Endothelial cell of umbilical vein (primary cell): ENCODE measurements at regions not wholly inside any gene's neighbourhood (a gene's known extent, or its start where the extent isn't known, plus 50 kb on each side); places are given as distances from the start of the nearest gene placed in this dataset.

ENCODE experiments used
- BruUV-seq: library from RNA; stranded (reverse); fragments of 400-500 nt; replicated peaks from 2 replicates; lab custom pipeline; 2021; lab: Mats Ljungman, UMichigan
- CTCF ChIA-PET: fragments of 300-600, 350-600 bp; sonication (Branson Sonifier 250); formaldehyde crosslinking; loops from one replicate; lab custom pipeline; 2021; ENCODE audit warnings: antibody characterized with exemption, inconsistent platforms; lab: Charles Lee
- POLR2A ChIA-PET: fragments of 300-600, 350-600 bp; sonication (Branson Sonifier 250); formaldehyde crosslinking; loops from one replicate; lab custom pipeline; 2021; ENCODE audit warnings: antibody characterized with exemption, inconsistent platforms; lab: Charles Lee
- DNase-seq: peaks from one replicate; pipeline ENCODE4 v3.0.0-alpha.2; 2011; ENCODE audit warnings: low read depth, low spot score
- FAIRE-seq: peaks from 2 replicates; lab custom pipeline; 2011; peaks lifted over from hg19 to GRCh38; lab: Jason Lieb, UNC
- H2AFZ ChIP-seq: 2 replicates; pipeline ENCODE4 v1.6.0; 2012; ENCODE audit warnings: low read depth, low read length, control low read depth, inconsistent platforms
- H3K27ac ChIP-seq: 2 replicates; pipeline ENCODE4 v1.5.1; 2011; ENCODE audit warnings: low read depth, mild to moderate bottlenecking, control low read depth, low read length, moderate library complexity; ENCODE audit not compliant: insufficient read depth
- H3K27me3 ChIP-seq, 2 experiments: 2 replicates each; pipeline versions ENCODE4 v1.6.0 to v1.6.1; 2011; ENCODE audit warnings: low read length in 2 of 2, mixed read lengths in 1 of 2; ENCODE audit not compliant: control insufficient read depth in 2 of 2, insufficient read depth in 2 of 2
- H3K36me3 ChIP-seq, 2 experiments: 2 replicates in 1 of 2; 3 replicates in 1 of 2; pipeline ENCODE4 v1.5.1; 2011; ENCODE audit warnings: low read length in 2 of 2, mild to moderate bottlenecking in 1 of 2, moderate library complexity in 1 of 2; ENCODE audit not compliant: control insufficient read depth in 2 of 2, insufficient read depth in 2 of 2; ENCODE audit errors: extremely low read depth in 1 of 2
- H3K4me1 ChIP-seq: 3 replicates; pipeline ENCODE4 v1.5.1; 2011; ENCODE audit warnings: mild to moderate bottlenecking, low read length; ENCODE audit not compliant: control insufficient read depth, insufficient read depth; ENCODE audit errors: extremely low read depth
- H3K4me2 ChIP-seq: 2 replicates; pipeline ENCODE4 v1.6.1; 2011; ENCODE audit warnings: low read length, control low read depth, mixed read lengths; ENCODE audit not compliant: insufficient read depth
- H3K4me3 ChIP-seq, 3 experiments: fragments of 200-600 bp in 1 of 3; sonication (generic), shearing (Covaris generic) in 1 of 3; replicated peaks in 1 of 3; 2 replicates each; pipeline ENCODE4 v1.5.1; 2011 to 2016; ENCODE audit warnings: control low read depth in 3 of 3, low read length in 3 of 3, mild to moderate bottlenecking in 2 of 3, inconsistent platforms in 1 of 3, low read depth in 1 of 3, moderate library complexity in 1 of 3; ENCODE audit not compliant: insufficient read depth in 1 of 3
- H3K79me2 ChIP-seq: 2 replicates; pipeline ENCODE4 v1.6.0; 2012; ENCODE audit warnings: low read length, inconsistent platforms; ENCODE audit not compliant: control insufficient read depth, insufficient read depth
- H3K9ac ChIP-seq: replicated peaks from 2 replicates; pipeline ENCODE3; 2011; ENCODE audit warnings: low read length, control low read depth; ENCODE audit not compliant: insufficient read depth; ENCODE audit errors: extremely low read depth
- H3K9me1 ChIP-seq: replicated peaks from 3 replicates; pipeline ENCODE4 v1.6.0; 2011; ENCODE audit warnings: mild to moderate bottlenecking, low read length; ENCODE audit not compliant: control insufficient read depth, insufficient read depth; ENCODE audit errors: extremely low read depth
- H3K9me3 ChIP-seq: replicated peaks from 2 replicates; pipeline ENCODE4 v1.5.1; 2012; ENCODE audit warnings: low read length, inconsistent platforms; ENCODE audit not compliant: control insufficient read depth, insufficient read depth
- H4K20me1 ChIP-seq: replicated peaks from 2 replicates; pipeline ENCODE3; 2011; ENCODE audit warnings: mild to moderate bottlenecking, low read length; ENCODE audit not compliant: control insufficient read depth, insufficient read depth; ENCODE audit errors: extremely low read depth
- EZH2 ChIP-seq: IDR thresholded peaks from 2 replicates; pipeline ENCODE4 v1.6.1; 2012; ENCODE audit warnings: borderline replicate concordance, low read depth, mild to moderate bottlenecking, moderate library complexity, low read length, inconsistent platforms; ENCODE audit not compliant: severe bottlenecking
- FOS ChIP-seq: IDR thresholded peaks from 2 replicates; pipeline ENCODE4 v1.6.1; 2011; ENCODE audit warnings: mild to moderate bottlenecking, low read length, moderate library complexity, borderline replicate concordance; ENCODE audit not compliant: insufficient read depth
- GATA2 ChIP-seq: IDR thresholded peaks from 2 replicates; pipeline ENCODE4 v1.7.0; 2011; ENCODE audit warnings: low read depth, mild to moderate bottlenecking, moderate library complexity, mixed read lengths, low read length; ENCODE audit not compliant: insufficient read length, insufficient read depth
- JUN ChIP-seq: IDR thresholded peaks from 2 replicates; pipeline ENCODE4 v1.6.1; 2011; ENCODE audit warnings: borderline replicate concordance, low read depth; ENCODE audit not compliant: insufficient read length, insufficient read depth
- MYC ChIP-seq: IDR thresholded peaks from one replicate; pipeline ENCODE4 v1.6.1; 2011; ENCODE audit warnings: mild to moderate bottlenecking, low read depth, low read length
- POLR2A ChIP-seq: IDR thresholded peaks from 2 replicates; pipeline ENCODE4 v1.6.1; 2012; ENCODE audit warnings: low read depth, mild to moderate bottlenecking, control low read depth, low read length
- POLR2AphosphoS5 ChIP-seq: IDR thresholded peaks from 2 replicates; pipeline ENCODE4 v1.6.1; 2012; ENCODE audit warnings: low read depth, mild to moderate bottlenecking, control low read depth, low read length, moderate library complexity; ENCODE audit not compliant: insufficient read depth
- dilution Hi-C: fragments of 300-500 bp; cut with MboI; formaldehyde crosslinking; loops from one replicate; pipeline ENCODE4 v1.15.0; 2019; ENCODE audit warnings: low sequenced_read_pairs; ENCODE audit not compliant: extremely low pct_ligation_motif_present
- intact Hi-C: fragments of 100-400 bp; cut with micrococcal nuclease; formaldehyde crosslinking; loops from one replicate; pipeline ENCODE4 v1.10.0; 2022
- TF ChIP-seq, protein P1 (sequence below): IDR thresholded peaks from 2 replicates; pipeline ENCODE4 v1.6.1; 2011; ENCODE audit not compliant: insufficient read depth, insufficient read length
- TF ChIP-seq, protein P2 (sequence below), 2 donors: IDR thresholded peaks; 1 replicate in 1 of 2; 2 replicates in 1 of 2; pipeline ENCODE4 v1.5.1; 2011; ENCODE audit warnings: low read length in 2 of 2, mild to moderate bottlenecking in 2 of 2, moderate library complexity in 2 of 2, control low read depth in 1 of 2, inconsistent platforms in 1 of 2, low read depth in 1 of 2; ENCODE audit not compliant: insufficient read depth in 1 of 2; ENCODE audit errors: extremely low read depth in 1 of 2

DNA sequence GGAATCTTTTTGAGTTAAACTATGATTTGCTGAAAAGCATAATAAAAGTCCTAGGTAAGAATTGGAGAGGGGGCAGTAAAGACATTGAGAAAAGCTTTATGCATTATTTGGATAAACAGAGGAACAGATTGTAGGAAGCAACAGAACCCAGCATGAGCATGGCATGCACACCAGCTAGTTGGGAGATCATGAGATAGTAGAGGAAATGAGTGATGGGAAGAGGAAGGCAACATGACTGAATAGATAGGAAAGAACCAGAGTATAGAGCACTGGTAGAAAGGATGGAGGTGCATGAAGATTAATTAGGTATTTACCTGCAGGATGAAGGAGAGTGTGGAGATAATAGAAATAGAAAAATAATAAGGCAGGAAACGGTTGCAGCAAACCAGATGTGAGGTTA, 248.5 kb upstream of the LMO3 start:
- Histone ChIP-seq H3K79me2 (no peaks in the 10 kb centered on the region), H3K4me2 (no peak overlapping the region), H3K9ac (no peak overlapping the region), H3K4me3 (no peak overlapping the region), H3K27ac (no peak overlapping the region), H3K27me3 (no peaks in the 10 kb centered on the region), H3K4me1 (no peaks in the 10 kb centered on the region), H3K36me3 (no peaks in the 10 kb centered on the region), H3K9me3 (no peaks in the 10 kb centered on the region), H3K9me1 (no peaks in the 10 kb centered on the region), H2AFZ (no peak overlapping the region), H4K20me1 (no peaks in the 10 kb centered on the region)
- FAIRE-seq (no peak), DNase-seq (no peak)
- no peak for TF ChIP-seq JUN
- TF ChIP-seq GATA2 = no peak
- TF ChIP-seq POLR2AphosphoS5 = no peak
- TF ChIP-seq, protein P1, sequence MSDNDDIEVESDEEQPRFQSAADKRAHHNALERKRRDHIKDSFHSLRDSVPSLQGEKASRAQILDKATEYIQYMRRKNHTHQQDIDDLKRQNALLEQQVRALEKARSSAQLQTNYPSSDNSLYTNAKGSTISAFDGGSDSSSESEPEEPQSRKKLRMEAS = no peak
- TF ChIP-seq POLR2A = no peak
- TF ChIP-seq, protein P2, sequence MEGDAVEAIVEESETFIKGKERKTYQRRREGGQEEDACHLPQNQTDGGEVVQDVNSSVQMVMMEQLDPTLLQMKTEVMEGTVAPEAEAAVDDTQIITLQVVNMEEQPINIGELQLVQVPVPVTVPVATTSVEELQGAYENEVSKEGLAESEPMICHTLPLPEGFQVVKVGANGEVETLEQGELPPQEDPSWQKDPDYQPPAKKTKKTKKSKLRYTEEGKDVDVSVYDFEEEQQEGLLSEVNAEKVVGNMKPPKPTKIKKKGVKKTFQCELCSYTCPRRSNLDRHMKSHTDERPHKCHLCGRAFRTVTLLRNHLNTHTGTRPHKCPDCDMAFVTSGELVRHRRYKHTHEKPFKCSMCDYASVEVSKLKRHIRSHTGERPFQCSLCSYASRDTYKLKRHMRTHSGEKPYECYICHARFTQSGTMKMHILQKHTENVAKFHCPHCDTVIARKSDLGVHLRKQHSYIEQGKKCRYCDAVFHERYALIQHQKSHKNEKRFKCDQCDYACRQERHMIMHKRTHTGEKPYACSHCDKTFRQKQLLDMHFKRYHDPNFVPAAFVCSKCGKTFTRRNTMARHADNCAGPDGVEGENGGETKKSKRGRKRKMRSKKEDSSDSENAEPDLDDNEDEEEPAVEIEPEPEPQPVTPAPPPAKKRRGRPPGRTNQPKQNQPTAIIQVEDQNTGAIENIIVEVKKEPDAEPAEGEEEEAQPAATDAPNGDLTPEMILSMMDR (IDR thresholded peaks at IDR 0.05; ENCODE audit: extremely low read depth in 1 of 2, insufficient read depth in 1 of 2, low read depth in 1 of 2, low read length in 2 of 2) = no peak
- TF ChIP-seq MYC = no peak
- ChIA-PET POLR2A (no interaction called here), CTCF (no interaction called here)
- dilution Hi-C loops = no loop called here
- intact Hi-C loops = no loop called here
- no TSS peak for BruUV-seq

GRCh38 chr12:16849473-16849872, 243.5 kb upstream of the LMO3 start:
- no peaks in the 10 kb centered on the region for H3K36me3 ChIP-seq
- H3K27ac ChIP-seq = no peak overlapping the region
- no peaks in the 10 kb centered on the region for H3K4me1 ChIP-seq
- H3K9me3 ChIP-seq = no peaks in the 10 kb centered on the region
- TF ChIP-seq FOS = no peak
- no peak for TF ChIP-seq GATA2
- no peak for TF ChIP-seq MYC
- TF ChIP-seq, protein P1 = no peak
- no peak for TF ChIP-seq JUN
- no peak for TF ChIP-seq EZH2
- TF ChIP-seq POLR2A = no peak
- TF ChIP-seq, protein P2 (IDR thresholded peaks at IDR 0.05; ENCODE audit: extremely low read depth in 1 of 2, insufficient read depth in 1 of 2, low read depth in 1 of 2, low read length in 2 of 2) = no peak
- no peak for TF ChIP-seq POLR2AphosphoS5
- POLR2A ChIA-PET = no interaction called here
- no peaks in the 10 kb centered on the region for H4K20me1 ChIP-seq
- H3K79me2 ChIP-seq = no peaks in the 10 kb centered on the region
- intact Hi-C loops (no loop called here), dilution Hi-C loops (no loop called here)
- no peaks in the 10 kb centered on the region for H3K27me3 ChIP-seq
- no peak overlapping the region for H2AFZ ChIP-seq
- no TSS peak for BruUV-seq
- CTCF ChIA-PET = no interaction called here
- H3K4me3 ChIP-seq = no peak overlapping the region
- H3K4me2 ChIP-seq = no peak overlapping the region
- DNase-seq (no peak), FAIRE-seq (no peak)
- no peak overlapping the region for H3K9ac ChIP-seq
- H3K9me1 ChIP-seq = no peaks in the 10 kb centered on the region
